ENCODE measurements at regions not wholly inside any gene's neighbourhood (a gene's known extent, or its start where the extent isn't known, plus 50 kb on each side); places are given as distances from the start of the nearest gene placed in this dataset.

- Mint-ChIP-seq H3K4me1 (ENCODE audit: insufficient read depth, unreplicated experiment) (no peaks in the 10 kb centered on the region), H3K36me3 (ENCODE audit: insufficient read depth, unreplicated experiment) (no peaks in the 10 kb centered on the region), H3K27me3 (ENCODE audit: insufficient read depth, unreplicated experiment) (no peaks in the 10 kb centered on the region), H3K9me3 (ENCODE audit: unreplicated experiment) (no peaks in the 10 kb centered on the region), H3K4me3 (ENCODE audit: unreplicated experiment) (no peak overlapping the region), H3K27ac (ENCODE audit: low read depth, unreplicated experiment) (no peak overlapping the region)
- TF ChIP-seq CTCF (IDR thresholded peaks at IDR 0.05; ENCODE audit: unreplicated experiment): peak; percentile 67
- intact Hi-C loops (cut with micrococcal nuclease): loop anchor here (1.0 to 10.0 kb wide), 5 partner anchors 193 to 1177 kb away; no protein-coding TSS in a partner anchor
- ChIA-PET POLR2A (interaction anchor here (0.5 to 0.9 kb wide), 5 partner anchors 110 to 1179 kb away, joined by 3 read pairs; no protein-coding TSS in a partner anchor), CTCF (interaction anchor here (0.5 to 2.7 kb wide), 25 partner anchors 9 to 1846 kb away, joined by 3 to 14 read pairs (median 3); no protein-coding TSS in a partner anchor)
- peak; percentile 77 for DNase-seq (ENCODE audit: unreplicated experiment)
- no TSS peak for BruUV-seq (replicated peaks)
These were observed 1110.6 kb upstream of the ACVR2A start for GRCh38 chr2:146734042-146734820.

GRCh38 chr2:146730882-146731281, 1113.9 kb upstream of the ACVR2A start:
- H3K4me3 Mint-ChIP-seq (ENCODE audit: unreplicated experiment): no peak overlapping the region
- no peaks in the 10 kb centered on the region for H3K4me1 Mint-ChIP-seq (ENCODE audit: insufficient read depth, unreplicated experiment)
- no peak for TF ChIP-seq CTCF (IDR thresholded peaks at IDR 0.05; ENCODE audit: unreplicated experiment)
- no TSS peak for BruUV-seq (replicated peaks)
- CTCF ChIA-PET: interaction anchor here (0.6 to 0.7 kb wide), 3 partner anchors 116 to 1338 kb away, joined by 3 read pairs; no protein-coding TSS in a partner anchor
- H3K27ac Mint-ChIP-seq (ENCODE audit: low read depth, unreplicated experiment): no peak overlapping the region
- POLR2A ChIA-PET: no interaction called here
- no peak for DNase-seq (ENCODE audit: unreplicated experiment)
- intact Hi-C loops (cut with micrococcal nuclease): loop anchor here (5.0 to 10.0 kb wide), 2 partner anchors 316 to 354 kb away; no protein-coding TSS in a partner anchor
- H3K27me3 Mint-ChIP-seq (ENCODE audit: insufficient read depth, unreplicated experiment): no peaks in the 10 kb centered on the region
- H3K9me3 Mint-ChIP-seq (ENCODE audit: unreplicated experiment): no peaks in the 10 kb centered on the region
- no peaks in the 10 kb centered on the region for H3K36me3 Mint-ChIP-seq (ENCODE audit: insufficient read depth, unreplicated experiment)

- H3K27me3 Mint-ChIP-seq (ENCODE audit: insufficient read depth, unreplicated experiment): no peaks in the 10 kb centered on the region
- POLR2A ChIA-PET: no interaction called here
- no peak for TF ChIP-seq CTCF (IDR thresholded peaks at IDR 0.05; ENCODE audit: unreplicated experiment)
- DNase-seq (ENCODE audit: unreplicated experiment): no peak
- CTCF ChIA-PET: interaction anchor here (0.6 to 0.7 kb wide), 2 partner anchors 8 to 12 kb away, joined by 3 read pairs; no protein-coding TSS in a partner anchor
- no peaks in the 10 kb centered on the region for H3K9me3 Mint-ChIP-seq (ENCODE audit: unreplicated experiment)
- intact Hi-C loops (cut with micrococcal nuclease): no loop called here
- no peak overlapping the region for H3K27ac Mint-ChIP-seq (ENCODE audit: low read depth, unreplicated experiment)
- no peak overlapping the region for H3K4me3 Mint-ChIP-seq (ENCODE audit: unreplicated experiment)
- no peaks in the 10 kb centered on the region for H3K4me1 Mint-ChIP-seq (ENCODE audit: insufficient read depth, unreplicated experiment)
- no TSS peak for BruUV-seq (replicated peaks)
- H3K36me3 Mint-ChIP-seq (ENCODE audit: insufficient read depth, unreplicated experiment): no peaks in the 10 kb centered on the region
These were observed 1123.3 kb upstream of the ACVR2A start for GRCh38 chr2:146721486-146721885.

GRCh38 chr2:146720170-146720569, 1124.7 kb upstream of the ACVR2A start:
- CTCF ChIA-PET: no interaction called here
- intact Hi-C loops (cut with micrococcal nuclease): no loop called here
- H3K36me3 Mint-ChIP-seq (ENCODE audit: insufficient read depth, unreplicated experiment): no peaks in the 10 kb centered on the region
- BruUV-seq (replicated peaks): no TSS peak
- POLR2A ChIA-PET: interaction anchor here (0.6 kb wide), 1 partner anchor 1192 kb away, joined by 5 read pairs; no protein-coding TSS in a partner anchor
- no peak for TF ChIP-seq CTCF (IDR thresholded peaks at IDR 0.05; ENCODE audit: unreplicated experiment)
- H3K27ac Mint-ChIP-seq (ENCODE audit: low read depth, unreplicated experiment): no peak overlapping the region
- no peaks in the 10 kb centered on the region for H3K4me1 Mint-ChIP-seq (ENCODE audit: insufficient read depth, unreplicated experiment)
- H3K4me3 Mint-ChIP-seq (ENCODE audit: unreplicated experiment): no peak overlapping the region
- no peaks in the 10 kb centered on the region for H3K9me3 Mint-ChIP-seq (ENCODE audit: unreplicated experiment)
- DNase-seq (ENCODE audit: unreplicated experiment): no peak
- no peaks in the 10 kb centered on the region for H3K27me3 Mint-ChIP-seq (ENCODE audit: insufficient read depth, unreplicated experiment)

All from MCF 10A (cell line).